ENCODE measurements at regions not wholly inside any gene's neighbourhood (a gene's known extent, or its start where the extent isn't known, plus 50 kb on each side); places are given as distances from the start of the nearest gene placed in this dataset.

- TF ChIP-seq EP300 (IDR thresholded peaks at IDR 0.05): no peak
- TF ChIP-seq CTCF (IDR thresholded peaks at IDR 0.05): no peak
- no peak for TF ChIP-seq POLR2A (IDR thresholded peaks at IDR 0.05)
- no peak for TF ChIP-seq POLR2AphosphoS5 (IDR thresholded peaks at IDR 0.05)
These were observed 87.1 kb upstream of the USP9X start for GRCh38 chrX:40998123-40998522.

All from sigmoid colon (tissue), 4 donors.